ENCODE measurements at regions not wholly inside any gene's neighbourhood (a gene's known extent, or its start where the extent isn't known, plus 50 kb on each side); places are given as distances from the start of the nearest gene placed in this dataset.

DNA sequence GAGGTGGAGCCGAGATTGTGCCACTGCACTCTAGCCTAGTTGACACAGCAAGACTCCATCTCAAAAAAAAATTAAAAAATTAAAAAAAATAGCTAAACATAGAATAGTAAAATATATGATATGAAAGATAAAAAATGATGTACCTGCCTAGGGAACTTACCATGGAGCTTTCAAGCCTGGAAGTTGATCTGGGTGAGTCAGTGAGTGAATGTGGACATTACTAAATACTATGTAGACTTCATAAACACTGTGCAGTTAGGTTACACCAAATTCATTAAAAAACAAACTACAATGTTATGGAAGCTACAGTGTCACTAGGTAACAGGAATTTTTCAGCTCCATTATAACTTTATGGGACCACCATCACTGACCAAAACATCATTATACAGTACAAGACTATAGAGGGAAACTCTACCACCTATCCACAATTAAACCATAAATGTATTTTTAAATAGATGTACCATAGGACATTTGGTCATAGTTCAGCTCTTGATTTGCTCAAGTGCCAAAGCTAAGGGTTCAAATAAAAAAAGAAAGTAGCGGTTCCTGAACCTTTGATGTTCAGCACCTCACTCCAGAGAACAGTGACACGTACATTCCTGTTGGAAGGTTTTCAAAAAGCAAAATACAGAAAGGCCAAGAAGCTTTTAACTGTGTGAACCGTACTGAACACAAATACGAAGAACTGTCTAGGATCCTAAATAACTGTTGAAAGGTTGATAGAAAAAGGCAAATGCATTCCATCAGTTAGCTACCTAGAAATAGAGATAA, 52.4 kb upstream of the SPDEF start:
- H3K27me3 Mint-ChIP-seq (ENCODE audit: insufficient read depth, low read depth), result no peaks in the 10 kb centered on the region
- no peak overlapping the region for H3K4me3 Mint-ChIP-seq
- H3F3A ChIP-seq (ENCODE audit: low read depth), result peaks cover 7% of the 10 kb centered on the region
- no peak for DNase-seq (ENCODE audit: low spot score)
- no peak overlapping the region for H2AFZ ChIP-seq (replicated peaks)
- peaks cover 3% of the 10 kb centered on the region for H4K20me1 ChIP-seq (ENCODE audit: low read depth)
- no peaks in the 10 kb centered on the region for H3K36me3 ChIP-seq
- H3K9ac ChIP-seq, result no peak overlapping the region
- H3K4me2 ChIP-seq, result no peak overlapping the region
- H3K27ac ChIP-seq, result no peak overlapping the region
- no peaks in the 10 kb centered on the region for H3K4me1 Mint-ChIP-seq
- H3K36me3 Mint-ChIP-seq, result peaks cover 11% of the 10 kb centered on the region
- H3K4me1 ChIP-seq, result no peaks in the 10 kb centered on the region
- no peak overlapping the region for H3K27ac Mint-ChIP-seq
- no peaks in the 10 kb centered on the region for H3K9me3 ChIP-seq (ENCODE audit: low read depth)
- H3K4me3 ChIP-seq, result no peak overlapping the region
- TF ChIP-seq, protein P1, sequence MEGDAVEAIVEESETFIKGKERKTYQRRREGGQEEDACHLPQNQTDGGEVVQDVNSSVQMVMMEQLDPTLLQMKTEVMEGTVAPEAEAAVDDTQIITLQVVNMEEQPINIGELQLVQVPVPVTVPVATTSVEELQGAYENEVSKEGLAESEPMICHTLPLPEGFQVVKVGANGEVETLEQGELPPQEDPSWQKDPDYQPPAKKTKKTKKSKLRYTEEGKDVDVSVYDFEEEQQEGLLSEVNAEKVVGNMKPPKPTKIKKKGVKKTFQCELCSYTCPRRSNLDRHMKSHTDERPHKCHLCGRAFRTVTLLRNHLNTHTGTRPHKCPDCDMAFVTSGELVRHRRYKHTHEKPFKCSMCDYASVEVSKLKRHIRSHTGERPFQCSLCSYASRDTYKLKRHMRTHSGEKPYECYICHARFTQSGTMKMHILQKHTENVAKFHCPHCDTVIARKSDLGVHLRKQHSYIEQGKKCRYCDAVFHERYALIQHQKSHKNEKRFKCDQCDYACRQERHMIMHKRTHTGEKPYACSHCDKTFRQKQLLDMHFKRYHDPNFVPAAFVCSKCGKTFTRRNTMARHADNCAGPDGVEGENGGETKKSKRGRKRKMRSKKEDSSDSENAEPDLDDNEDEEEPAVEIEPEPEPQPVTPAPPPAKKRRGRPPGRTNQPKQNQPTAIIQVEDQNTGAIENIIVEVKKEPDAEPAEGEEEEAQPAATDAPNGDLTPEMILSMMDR (IDR thresholded peaks at IDR 0.05), result no peak
- TF ChIP-seq EZH2phosphoT487 (IDR thresholded peaks at IDR 0.05) (no peak), EZH2 (IDR thresholded peaks at IDR 0.05) (no peak)
- no peaks in the 10 kb centered on the region for H3K27me3 ChIP-seq
- H3K9me3 Mint-ChIP-seq, result no peaks in the 10 kb centered on the region
- peaks cover 16% of the 10 kb centered on the region for H3K79me2 ChIP-seq (ENCODE audit: low read depth)

DNA sequence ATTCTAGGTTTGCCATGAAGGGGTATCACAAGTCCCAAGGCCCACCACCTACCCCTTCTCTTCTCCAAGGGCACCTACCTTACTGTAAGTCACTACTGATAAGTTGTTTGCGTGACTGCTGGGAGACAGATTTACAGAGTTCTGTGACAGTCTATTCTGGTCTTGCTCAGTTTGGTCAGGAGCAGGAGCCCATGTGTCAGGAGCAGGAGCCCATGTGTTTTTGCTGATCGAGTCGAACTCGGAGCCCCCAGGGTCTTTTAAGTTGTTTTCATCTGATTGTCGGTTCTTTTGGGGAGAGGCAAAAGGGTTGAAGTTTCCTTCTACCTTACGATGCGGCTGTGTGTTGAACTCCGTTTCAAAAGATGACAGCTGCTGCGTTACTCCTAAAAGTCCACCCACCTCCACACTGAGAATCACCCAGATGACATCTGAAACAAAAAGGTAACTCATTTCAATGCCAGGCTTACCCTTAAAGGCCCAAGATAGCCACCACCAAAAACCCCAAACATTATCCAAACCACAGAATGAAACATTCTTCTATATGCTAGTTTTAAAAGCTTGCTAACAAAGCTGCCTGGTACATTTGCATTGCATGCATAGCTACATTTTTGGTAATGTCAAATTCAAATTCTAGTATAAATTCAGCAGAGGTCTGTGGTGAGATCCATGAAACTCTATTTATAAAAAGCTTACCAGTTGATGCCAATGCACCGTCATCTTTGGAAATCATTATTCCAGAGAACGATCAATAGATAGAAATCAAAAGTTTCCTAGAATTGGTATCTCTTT, 50.5 kb upstream of the SPDEF start:
- Histone ChIP-seq H3K79me2 (ENCODE audit: low read depth) (peaks cover 16% of the 10 kb centered on the region), H3K36me3 (no peaks in the 10 kb centered on the region), H3K9me3 (ENCODE audit: low read depth) (no peaks in the 10 kb centered on the region), H3K9ac (no peak overlapping the region), H3F3A (ENCODE audit: low read depth) (peaks cover 7% of the 10 kb centered on the region), H3K4me1 (peaks cover 7% of the 10 kb centered on the region), H3K27me3 (no peaks in the 10 kb centered on the region), H2AFZ (replicated peaks) (no peak overlapping the region), H3K4me2 (no peak overlapping the region), H3K4me3 (no peak overlapping the region), H4K20me1 (ENCODE audit: low read depth) (peaks cover 19% of the 10 kb centered on the region), H3K27ac (no peak overlapping the region)
- TF ChIP-seq, protein P1 (IDR thresholded peaks at IDR 0.05), result no peak
- TF ChIP-seq EZH2phosphoT487 (IDR thresholded peaks at IDR 0.05), result no peak
- TF ChIP-seq EZH2 (IDR thresholded peaks at IDR 0.05), result no peak
- Mint-ChIP-seq H3K27ac (no peak overlapping the region), H3K4me1 (peaks cover 8% of the 10 kb centered on the region), H3K36me3 (peaks cover 11% of the 10 kb centered on the region), H3K9me3 (no peaks in the 10 kb centered on the region), H3K4me3 (no peak overlapping the region), H3K27me3 (ENCODE audit: insufficient read depth, low read depth) (no peaks in the 10 kb centered on the region)
- no peak for DNase-seq (ENCODE audit: low spot score)

Data from neural progenitor cell (in vitro differentiated cells).